GM21423 (cell line): ENCODE measurements at regions not wholly inside any gene's neighbourhood (a gene's known extent, or its start where the extent isn't known, plus 50 kb on each side); places are given as distances from the start of the nearest gene placed in this dataset.
"Not testable (repeated sequence)": the region's sequence is repeated elsewhere in the genome, so short reads cannot be mapped to it uniquely, and the experiment has no call there.

Source experiments
- ATAC-seq: cut with Tn5 transposase; IDR thresholded peaks from one replicate; pipeline ENCODE4 v1.9.1; 2021; ENCODE audit warnings: mild to moderate bottlenecking, moderate library complexity; ENCODE audit not compliant: unreplicated experiment

GRCh38 chr2:89129440-89129839 lies 438.0 kb downstream of the RPIA start:
- ATAC-seq: not testable (repeated sequence)

GRCh38 chr2:89130665-89131308 lies 439.3 kb downstream of the RPIA start:
- not testable (repeated sequence) for ATAC-seq

- not testable (repeated sequence) for ATAC-seq
These were observed 451.5 kb downstream of the RPIA start for GRCh38 chr2:89142959-89143358.

GRCh38 chr2:89145342-89145741 lies 453.9 kb downstream of the RPIA start:
- not testable (repeated sequence) for ATAC-seq

DNA sequence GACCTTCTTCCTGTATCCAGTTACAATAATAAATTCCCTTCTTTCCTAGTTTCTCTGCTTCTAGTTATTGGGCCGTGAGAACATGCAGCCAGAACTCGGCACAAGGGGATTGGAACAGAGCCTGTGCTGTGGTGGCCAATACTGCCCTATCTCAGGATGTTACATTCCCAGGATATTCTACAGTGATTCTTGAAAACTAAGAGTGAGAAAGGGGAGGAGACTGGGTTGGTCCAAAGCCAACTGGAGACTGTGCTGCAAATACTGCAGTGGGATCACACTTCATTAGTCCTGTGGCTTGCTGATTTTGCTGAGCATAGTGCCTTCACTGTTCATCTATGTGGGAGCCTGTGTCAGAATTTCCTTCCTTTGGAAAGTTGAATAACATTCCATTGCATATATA lies 456.8 kb downstream of the RPIA start:
- not testable (repeated sequence) for ATAC-seq

GRCh38 chr2:89151699-89152098 lies 460.2 kb downstream of the RPIA start:
- ATAC-seq: not testable (repeated sequence)

GRCh38 chr2:89152501-89152900 lies 461.0 kb downstream of the RPIA start:
- not testable (repeated sequence) for ATAC-seq

DNA sequence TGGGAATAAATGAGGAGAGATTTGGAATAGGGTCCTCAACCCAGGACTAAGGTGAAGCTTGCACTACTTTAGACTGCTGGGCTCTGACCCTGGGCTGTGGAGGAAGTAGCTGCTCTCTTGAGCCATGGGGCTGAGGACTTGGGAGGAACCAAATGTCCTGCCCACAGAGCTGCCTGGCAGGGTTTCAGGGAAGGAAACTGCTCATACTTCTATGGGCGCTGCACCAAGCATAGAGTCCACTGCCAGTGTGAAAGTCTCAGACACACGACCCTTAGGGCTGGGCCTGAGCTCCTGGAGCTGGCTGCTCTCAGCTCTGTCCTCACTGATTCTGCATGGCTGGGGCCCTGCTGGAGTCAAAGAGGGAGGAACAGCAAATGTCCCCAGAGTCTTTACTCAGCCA lies 461.7 kb downstream of the RPIA start:
- not testable (repeated sequence) for ATAC-seq

- ATAC-seq: not testable (repeated sequence)
These were observed 462.8 kb downstream of the RPIA start for GRCh38 chr2:89154247-89154682.

DNA sequence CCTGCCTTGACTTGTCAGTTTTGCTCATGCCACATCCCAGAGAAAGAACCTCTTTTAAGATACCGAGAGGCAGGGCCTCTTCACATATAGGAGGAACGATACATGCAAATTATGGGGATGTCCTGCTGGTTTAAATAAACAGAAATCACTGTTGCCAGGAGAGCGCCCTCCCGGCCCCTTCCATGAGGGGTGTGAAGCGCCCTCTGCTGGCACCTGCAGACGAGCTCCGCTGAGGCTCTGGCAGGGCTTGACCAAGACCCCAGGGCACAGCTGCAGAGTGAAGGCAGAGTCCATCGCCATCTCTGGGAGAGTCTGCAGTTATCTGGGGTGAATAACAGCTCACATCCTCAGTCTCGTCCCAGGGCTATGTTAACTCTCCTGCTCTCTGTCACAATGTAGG lies 468.8 kb downstream of the RPIA start:
- not testable (repeated sequence) for ATAC-seq

- not testable (repeated sequence) for ATAC-seq
These were observed 470.2 kb downstream of the RPIA start for GRCh38 chr2:89161626-89162025.

DNA sequence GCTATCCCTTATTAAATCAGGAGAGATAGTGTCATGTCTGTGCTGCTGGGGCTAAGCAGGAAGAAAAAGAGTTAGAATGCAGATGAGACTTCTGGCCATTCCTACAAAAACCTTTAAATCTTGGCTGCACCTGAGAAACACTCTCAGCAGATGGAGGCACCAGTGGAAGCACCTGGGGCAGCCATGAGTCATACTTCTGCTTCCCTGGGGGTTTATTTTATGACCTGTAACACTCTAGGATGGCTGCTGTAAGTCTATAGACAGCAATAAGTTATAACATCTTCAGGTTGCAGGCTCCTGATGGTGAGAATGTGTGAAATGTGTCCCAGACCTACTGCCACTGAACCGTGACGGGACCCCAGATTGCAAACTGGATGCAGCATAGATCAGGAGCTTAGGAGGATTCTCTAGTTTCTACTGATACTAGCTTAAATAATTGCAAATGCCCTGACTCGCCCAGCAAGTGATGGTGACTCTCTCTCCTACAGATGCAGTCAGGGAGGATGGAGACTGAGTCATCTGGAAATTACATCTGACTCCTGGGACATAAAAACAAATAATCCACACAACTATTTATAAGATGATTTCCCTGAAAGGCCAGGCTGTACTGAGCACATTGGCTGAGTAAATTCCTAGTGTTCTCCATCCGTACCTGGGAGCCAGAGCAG lies 479.2 kb downstream of the RPIA start:
- not testable (repeated sequence) for ATAC-seq

DNA sequence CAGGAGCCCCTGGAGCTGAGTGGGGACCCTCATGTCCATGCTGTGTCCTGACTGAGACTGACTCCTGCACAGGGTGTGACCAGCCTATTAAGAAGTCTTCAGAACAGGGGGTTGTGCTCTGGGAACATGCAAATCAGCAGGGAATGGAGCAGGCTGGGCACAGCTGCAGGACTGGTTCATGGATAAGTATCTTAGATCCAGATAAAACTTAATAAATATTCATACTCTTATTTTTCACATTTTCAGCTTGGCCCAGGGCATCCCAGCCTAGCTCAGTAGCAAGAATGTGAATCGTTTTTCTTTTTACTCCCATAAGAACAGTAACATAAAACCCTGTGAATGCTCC lies 479.7 kb downstream of the RPIA start:
- not testable (repeated sequence) for ATAC-seq

- ATAC-seq: not testable (repeated sequence)
These were observed 485.5 kb downstream of the RPIA start for GRCh38 chr2:89177004-89177403.

GRCh38 chr2:89182221-89182620 lies 490.7 kb downstream of the RPIA start:
- not testable (repeated sequence) for ATAC-seq

GRCh38 chr2:89184746-89185145 lies 493.3 kb downstream of the RPIA start:
- ATAC-seq: not testable (repeated sequence)

DNA sequence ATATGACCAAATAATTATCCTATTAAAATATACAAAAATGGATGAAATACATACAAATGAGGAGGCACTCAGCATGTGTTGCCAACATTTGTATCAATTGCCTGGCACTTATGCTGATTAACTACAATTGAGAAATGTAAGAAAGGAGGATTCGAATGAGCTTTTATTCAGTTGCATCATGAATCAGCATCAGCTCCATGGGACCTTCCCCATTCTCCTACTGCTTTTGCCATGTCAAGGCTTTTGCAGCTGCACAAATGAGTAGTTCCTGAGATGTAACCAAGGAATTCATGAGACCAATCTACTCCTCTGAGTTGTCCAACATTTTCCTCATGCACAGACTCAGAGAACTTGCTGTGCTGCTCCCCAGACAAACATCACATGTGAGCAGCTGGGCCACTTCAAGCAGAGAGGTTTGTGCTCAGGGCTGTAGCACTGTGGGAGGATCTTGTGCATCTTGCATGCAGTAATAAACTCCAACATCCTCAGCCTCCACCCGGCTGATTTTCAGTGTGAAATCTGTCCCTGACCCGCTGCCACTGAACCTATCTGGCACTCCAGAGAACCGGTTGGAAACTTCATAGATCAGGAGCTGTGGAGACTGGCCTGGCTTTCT lies 504.3 kb downstream of the RPIA start:
- not testable (repeated sequence) for ATAC-seq

GRCh38 chr2:89196719-89197118 lies 505.2 kb downstream of the RPIA start:
- ATAC-seq: not testable (repeated sequence)

- ATAC-seq: not testable (repeated sequence)
These were observed 506.6 kb downstream of the RPIA start for GRCh38 chr2:89198026-89198425.

GRCh38 chr2:89199453-89200246 lies 508.2 kb downstream of the RPIA start:
- not testable (repeated sequence) for ATAC-seq

- not testable (repeated sequence) for ATAC-seq
These were observed 508.7 kb downstream of the RPIA start for GRCh38 chr2:89200247-89200527.
